Activated T-cell treated with anti-CD3 and anti-CD28 coated beads, Interleukin-2, amount 50 U/mL, for 24 hours (primary cell): ENCODE measurements at regions not wholly inside any gene's neighbourhood (a gene's known extent, or its start where the extent isn't known, plus 50 kb on each side); places are given as distances from the start of the nearest gene placed in this dataset.

Experiments used
- DNase-seq: peaks from one replicate; pipeline ENCODE4 v3.0.0-alpha.2; 2020
- H3K27ac Mint-ChIP-seq: 2 replicates; pipeline ENCODE4 v1.8.0; 2020; ENCODE audit warnings: mild to moderate bottlenecking, mixed read lengths
- H3K27me3 Mint-ChIP-seq: 2 replicates; pipeline ENCODE4 v1.8.0; 2020; ENCODE audit warnings: mixed read lengths
- H3K36me3 Mint-ChIP-seq: 2 replicates; pipeline ENCODE4 v1.8.0; 2020; ENCODE audit warnings: low read depth, mixed read lengths
- H3K4me1 Mint-ChIP-seq: 2 replicates; pipeline ENCODE4 v1.8.0; 2020; ENCODE audit warnings: low read depth, mixed read lengths
- H3K4me3 Mint-ChIP-seq: 2 replicates; pipeline ENCODE4 v1.8.0; 2020; ENCODE audit warnings: mild to moderate bottlenecking, moderate library complexity, mixed read lengths
- H3K9me3 Mint-ChIP-seq: 2 replicates; pipeline ENCODE4 v1.8.0; 2020; ENCODE audit warnings: mixed read lengths

- DNase-seq = no peak
- no peaks in the 10 kb centered on the region for H3K27me3 Mint-ChIP-seq
- no peak overlapping the region for H3K27ac Mint-ChIP-seq
- peaks cover 31% of the 10 kb centered on the region for H3K9me3 Mint-ChIP-seq
- no peaks in the 10 kb centered on the region for H3K4me1 Mint-ChIP-seq
- H3K4me3 Mint-ChIP-seq = no peak overlapping the region
- H3K36me3 Mint-ChIP-seq = no peaks in the 10 kb centered on the region
Measured at GRCh38 chr5:30069441-30070263, 1123.8 kb upstream of the CDH6 start.

GRCh38 chr5:30063503-30063902 lies 1130.0 kb upstream of the CDH6 start:
- H3K4me1 Mint-ChIP-seq = no peaks in the 10 kb centered on the region
- no peak for DNase-seq
- H3K4me3 Mint-ChIP-seq = no peak overlapping the region
- no peaks in the 10 kb centered on the region for H3K27me3 Mint-ChIP-seq
- peaks cover 8% of the 10 kb centered on the region for H3K9me3 Mint-ChIP-seq
- H3K36me3 Mint-ChIP-seq = no peaks in the 10 kb centered on the region
- no peak overlapping the region for H3K27ac Mint-ChIP-seq

GRCh38 chr5:30051976-30052375 lies 1141.5 kb upstream of the CDH6 start:
- Mint-ChIP-seq H3K27ac (no peak overlapping the region), H3K36me3 (no peaks in the 10 kb centered on the region), H3K9me3 (peaks cover 17% of the 10 kb centered on the region)

GRCh38 chr5:30050056-30050815 lies 1143.2 kb upstream of the CDH6 start:
- no peak for DNase-seq
- H3K4me3 Mint-ChIP-seq = no peak overlapping the region
- H3K4me1 Mint-ChIP-seq = no peaks in the 10 kb centered on the region
- no peaks in the 10 kb centered on the region for H3K36me3 Mint-ChIP-seq
- peaks cover 16% of the 10 kb centered on the region for H3K9me3 Mint-ChIP-seq
- no peaks in the 10 kb centered on the region for H3K27me3 Mint-ChIP-seq
- H3K27ac Mint-ChIP-seq = no peak overlapping the region

More at GRCh38 chr5:30051976-30052375, 1141.5 kb upstream of the CDH6 start:
- no peaks in the 10 kb centered on the region for H3K4me1 Mint-ChIP-seq
- no peak overlapping the region for H3K4me3 Mint-ChIP-seq
- H3K27me3 Mint-ChIP-seq = no peaks in the 10 kb centered on the region
- DNase-seq = no peak

GRCh38 chr5:30042677-30043076 lies 1150.8 kb upstream of the CDH6 start:
- H3K27ac Mint-ChIP-seq = no peak overlapping the region
- H3K4me3 Mint-ChIP-seq = no peak overlapping the region
- H3K36me3 Mint-ChIP-seq = no peaks in the 10 kb centered on the region
- no peaks in the 10 kb centered on the region for H3K4me1 Mint-ChIP-seq
- no peaks in the 10 kb centered on the region for H3K27me3 Mint-ChIP-seq
- DNase-seq = no peak
- peaks cover 13% of the 10 kb centered on the region for H3K9me3 Mint-ChIP-seq

GRCh38 chr5:30041831-30042385 lies 1151.6 kb upstream of the CDH6 start:
- Mint-ChIP-seq H3K36me3 (no peaks in the 10 kb centered on the region), H3K27ac (no peak overlapping the region), H3K27me3 (no peaks in the 10 kb centered on the region), H3K4me3 (no peak overlapping the region), H3K9me3 (peaks cover 9% of the 10 kb centered on the region), H3K4me1 (no peaks in the 10 kb centered on the region)
- DNase-seq = no peak

GRCh38 chr5:30041291-30041690 lies 1152.2 kb upstream of the CDH6 start:
- Mint-ChIP-seq H3K27ac (no peak overlapping the region), H3K9me3 (peaks cover 9% of the 10 kb centered on the region), H3K36me3 (no peaks in the 10 kb centered on the region), H3K4me3 (no peak overlapping the region), H3K4me1 (no peaks in the 10 kb centered on the region), H3K27me3 (no peaks in the 10 kb centered on the region)
- no peak for DNase-seq

- H3K9me3 Mint-ChIP-seq = peaks cover 10% of the 10 kb centered on the region
- no peak overlapping the region for H3K4me3 Mint-ChIP-seq
- no peaks in the 10 kb centered on the region for H3K36me3 Mint-ChIP-seq
- H3K27me3 Mint-ChIP-seq = no peaks in the 10 kb centered on the region
- H3K27ac Mint-ChIP-seq = no peak overlapping the region
- no peaks in the 10 kb centered on the region for H3K4me1 Mint-ChIP-seq
- DNase-seq = no peak
Measured at GRCh38 chr5:30040488-30041118, 1152.9 kb upstream of the CDH6 start.

GRCh38 chr5:30039379-30039778 lies 1154.1 kb upstream of the CDH6 start:
- H3K4me3 Mint-ChIP-seq = no peak overlapping the region
- no peaks in the 10 kb centered on the region for H3K36me3 Mint-ChIP-seq
- no peak overlapping the region for H3K27ac Mint-ChIP-seq
- H3K27me3 Mint-ChIP-seq = no peaks in the 10 kb centered on the region
- no peaks in the 10 kb centered on the region for H3K4me1 Mint-ChIP-seq
- H3K9me3 Mint-ChIP-seq = peaks cover 13% of the 10 kb centered on the region
- DNase-seq = no peak

GRCh38 chr5:30034870-30035269 lies 1158.6 kb upstream of the CDH6 start:
- Mint-ChIP-seq H3K36me3 (no peaks in the 10 kb centered on the region), H3K27ac (no peak overlapping the region), H3K27me3 (no peaks in the 10 kb centered on the region), H3K9me3 (peaks cover 15% of the 10 kb centered on the region), H3K4me3 (no peak overlapping the region), H3K4me1 (no peaks in the 10 kb centered on the region)
- no peak for DNase-seq

- Mint-ChIP-seq H3K4me3 (no peak overlapping the region), H3K27me3 (no peaks in the 10 kb centered on the region), H3K27ac (no peak overlapping the region), H3K36me3 (no peaks in the 10 kb centered on the region), H3K4me1 (no peaks in the 10 kb centered on the region), H3K9me3 (peaks cover 6% of the 10 kb centered on the region)
- no peak for DNase-seq
Measured at GRCh38 chr5:30030101-30030500, 1163.4 kb upstream of the CDH6 start.

GRCh38 chr5:30001826-30002225 lies 1191.7 kb upstream of the CDH6 start:
- H3K36me3 Mint-ChIP-seq = no peaks in the 10 kb centered on the region
- peaks cover 38% of the 10 kb centered on the region for H3K9me3 Mint-ChIP-seq
- H3K4me3 Mint-ChIP-seq = no peak overlapping the region
- no peaks in the 10 kb centered on the region for H3K4me1 Mint-ChIP-seq
- H3K27ac Mint-ChIP-seq = no peak overlapping the region
- no peak for DNase-seq
- no peaks in the 10 kb centered on the region for H3K27me3 Mint-ChIP-seq

- H3K9me3 Mint-ChIP-seq = peaks cover 33% of the 10 kb centered on the region
Measured at GRCh38 chr5:30000231-30000630, 1193.3 kb upstream of the CDH6 start.

GRCh38 chr5:29995154-29995553 lies 1198.3 kb upstream of the CDH6 start:
- no peak overlapping the region for H3K4me3 Mint-ChIP-seq
- no peaks in the 10 kb centered on the region for H3K27me3 Mint-ChIP-seq
- no peaks in the 10 kb centered on the region for H3K4me1 Mint-ChIP-seq

More at GRCh38 chr5:30000231-30000630, 1193.3 kb upstream of the CDH6 start:
- Mint-ChIP-seq H3K27me3 (no peaks in the 10 kb centered on the region), H3K36me3 (no peaks in the 10 kb centered on the region), H3K27ac (no peak overlapping the region), H3K4me1 (no peaks in the 10 kb centered on the region), H3K4me3 (no peak overlapping the region)
- DNase-seq = no peak

More at GRCh38 chr5:29995154-29995553, 1198.3 kb upstream of the CDH6 start:
- H3K36me3 Mint-ChIP-seq = no peaks in the 10 kb centered on the region
- no peak for DNase-seq
- H3K9me3 Mint-ChIP-seq = peaks cover 31% of the 10 kb centered on the region
- H3K27ac Mint-ChIP-seq = no peak overlapping the region
